GM21786 (cell line): ENCODE measurements at regions not wholly inside any gene's neighbourhood (a gene's known extent, or its start where the extent isn't known, plus 50 kb on each side); places are given as distances from the start of the nearest gene placed in this dataset.

Experiments used
- ATAC-seq: cut with Tn5 transposase; IDR thresholded peaks from one replicate; pipeline ENCODE4 v1.9.1; 2021; ENCODE audit not compliant: unreplicated experiment

- ATAC-seq: no peak
These were observed 316.8 kb downstream of the VPS13C start for GRCh38 chr15:61743345-61743909.

GRCh38 chr15:61742591-61742990, 317.7 kb downstream of the VPS13C start:
- no peak for ATAC-seq

DNA sequence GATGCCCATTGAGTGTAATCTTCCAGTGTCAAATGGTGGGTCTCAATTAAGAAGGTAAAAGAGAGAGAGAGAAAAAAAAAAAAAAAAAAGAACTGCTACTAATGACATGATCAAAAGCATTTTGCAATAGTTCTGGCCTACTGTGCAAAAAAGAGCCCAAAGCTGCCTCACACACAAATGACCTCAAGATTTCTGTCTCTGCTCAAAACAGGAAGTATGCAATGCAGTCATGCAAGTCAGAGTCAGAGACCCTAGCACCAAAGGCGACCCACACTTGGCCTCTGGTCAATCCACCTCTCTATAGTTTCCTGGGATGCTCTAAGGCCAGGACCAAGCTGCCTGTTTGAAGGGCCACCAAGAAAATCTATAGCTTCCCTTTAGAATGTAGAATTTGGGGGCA, 323.5 kb downstream of the VPS13C start:
- ATAC-seq: no peak

GRCh38 chr15:61731099-61731498, 329.1 kb downstream of the VPS13C start:
- ATAC-seq: no peak

GRCh38 chr15:61729646-61730045, 330.6 kb downstream of the VPS13C start:
- ATAC-seq: no peak

DNA sequence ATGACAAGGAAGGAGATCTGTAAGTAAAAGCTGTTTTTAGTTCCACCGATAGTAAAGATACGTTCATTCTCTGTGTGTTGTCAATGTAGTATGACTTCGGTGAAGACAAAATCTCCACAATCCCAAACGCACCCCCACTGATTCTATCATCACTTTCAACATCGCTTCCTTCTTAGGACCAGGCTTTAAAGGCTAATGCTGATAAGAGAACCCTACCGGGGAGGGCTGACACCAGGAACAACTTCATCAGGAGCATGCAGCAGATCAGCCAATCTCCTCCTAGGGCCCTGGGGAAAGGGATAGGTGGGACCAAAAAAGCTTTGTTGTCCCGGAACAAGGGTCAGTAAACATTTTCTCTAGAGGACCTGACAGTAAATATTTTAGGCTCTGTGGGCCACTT, 334.1 kb downstream of the VPS13C start:
- no peak for ATAC-seq

DNA sequence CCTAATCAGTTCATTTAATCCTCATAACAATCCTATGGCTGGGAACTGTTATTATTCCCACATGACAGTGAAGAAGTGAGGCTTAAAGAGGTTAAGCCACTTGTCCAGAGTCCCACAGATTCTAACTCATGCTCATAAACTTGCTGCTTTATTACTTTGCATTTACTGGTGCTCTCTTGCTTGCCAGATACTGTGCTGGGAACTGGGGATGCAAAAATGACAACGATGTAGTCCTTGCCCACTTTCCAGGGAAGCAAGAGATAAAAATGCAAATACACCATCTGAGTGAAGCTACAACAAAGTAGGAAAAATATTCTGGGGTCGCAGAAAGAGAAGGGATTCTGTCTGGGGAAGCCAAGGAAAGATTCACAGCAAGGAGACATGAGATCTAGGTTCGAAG, 335.0 kb downstream of the VPS13C start:
- no peak for ATAC-seq

- no peak for ATAC-seq
These were observed 335.9 kb downstream of the VPS13C start for GRCh38 chr15:61724251-61724939.

DNA sequence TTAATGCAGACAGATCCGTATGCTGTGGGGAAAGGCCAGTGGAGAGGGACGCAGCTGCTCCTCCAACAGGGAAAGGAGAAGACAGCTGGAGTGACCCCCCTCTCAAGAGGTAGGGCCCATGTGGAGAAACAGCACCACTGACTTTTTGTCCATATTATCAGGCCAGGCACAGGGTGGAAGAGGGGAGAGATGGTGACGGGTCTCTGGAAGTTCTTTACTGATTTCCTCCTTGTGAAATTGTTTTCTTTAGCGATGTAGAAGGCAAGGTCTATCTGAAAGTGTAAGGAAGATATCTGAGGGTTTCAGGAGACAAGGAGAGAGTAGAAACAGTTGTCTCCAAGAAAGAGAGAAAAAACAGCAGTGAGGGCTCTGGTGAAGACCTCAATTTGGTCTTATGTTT, 338.8 kb downstream of the VPS13C start:
- ATAC-seq: no peak

GRCh38 chr15:61720197-61720704, 340.0 kb downstream of the VPS13C start:
- no peak for ATAC-seq

GRCh38 chr15:61715082-61715481, 345.2 kb downstream of the VPS13C start:
- no peak for ATAC-seq

GRCh38 chr15:61712129-61712759, 348.0 kb downstream of the VPS13C start:
- ATAC-seq: no peak

- ATAC-seq: no peak
These were observed 357.8 kb downstream of the VPS13C start for GRCh38 chr15:61702224-61703020.

DNA sequence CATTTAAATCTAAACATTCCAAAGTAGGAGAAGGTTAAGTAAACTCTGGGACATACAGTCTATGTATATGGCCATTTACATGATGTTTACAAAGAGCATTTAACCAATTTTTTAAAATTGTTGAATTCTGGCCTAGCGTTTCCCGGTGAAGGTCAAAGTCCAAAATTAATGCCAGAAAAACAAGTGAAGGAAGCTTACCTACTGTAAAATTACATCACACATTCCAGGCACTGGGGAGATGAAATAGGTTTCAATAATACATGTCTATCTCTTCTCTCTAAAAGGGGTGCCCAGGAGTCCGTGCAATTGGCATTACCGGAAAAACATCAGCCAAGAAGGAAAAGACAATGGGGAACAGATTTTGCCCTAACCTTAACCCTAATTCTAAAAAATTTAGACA, 358.8 kb downstream of the VPS13C start:
- no peak for ATAC-seq

DNA sequence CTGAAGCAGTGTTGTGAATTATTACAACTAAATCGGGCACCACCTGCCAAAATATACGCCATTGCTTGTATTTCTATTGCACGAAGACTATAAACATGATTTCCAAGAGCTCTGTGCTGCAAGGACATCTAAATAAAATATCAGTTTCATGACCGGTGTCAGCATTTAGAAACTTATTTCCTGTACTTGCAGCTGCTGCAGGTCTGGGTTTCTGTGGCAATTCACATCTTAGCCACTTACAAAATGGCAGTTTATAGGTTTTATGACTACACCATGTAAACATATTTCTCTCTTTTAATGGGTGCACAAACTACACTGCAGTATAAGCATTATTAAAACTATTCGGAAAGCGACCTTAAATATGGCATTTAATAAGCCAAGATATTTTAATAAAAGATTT, 359.4 kb downstream of the VPS13C start:
- ATAC-seq: no peak

DNA sequence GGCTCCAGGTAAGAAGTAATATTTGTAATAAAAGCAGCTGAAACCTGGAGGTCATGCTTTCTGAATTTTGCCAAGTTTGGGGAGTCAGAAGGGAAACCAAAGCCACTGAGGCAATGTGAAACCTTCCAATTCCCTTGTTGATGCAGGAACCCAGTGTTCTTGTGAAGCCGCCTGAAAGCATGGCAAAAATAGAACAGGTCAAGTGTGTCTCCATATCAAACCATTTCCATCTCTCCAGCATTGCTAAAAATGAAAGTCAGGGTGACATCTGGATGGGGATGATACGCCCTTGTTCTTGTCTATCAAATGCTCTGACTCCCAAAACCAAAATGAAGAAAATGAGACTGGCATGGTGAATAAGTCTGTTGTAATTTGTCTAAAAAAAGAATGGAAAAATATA, 362.5 kb downstream of the VPS13C start:
- no peak for ATAC-seq

DNA sequence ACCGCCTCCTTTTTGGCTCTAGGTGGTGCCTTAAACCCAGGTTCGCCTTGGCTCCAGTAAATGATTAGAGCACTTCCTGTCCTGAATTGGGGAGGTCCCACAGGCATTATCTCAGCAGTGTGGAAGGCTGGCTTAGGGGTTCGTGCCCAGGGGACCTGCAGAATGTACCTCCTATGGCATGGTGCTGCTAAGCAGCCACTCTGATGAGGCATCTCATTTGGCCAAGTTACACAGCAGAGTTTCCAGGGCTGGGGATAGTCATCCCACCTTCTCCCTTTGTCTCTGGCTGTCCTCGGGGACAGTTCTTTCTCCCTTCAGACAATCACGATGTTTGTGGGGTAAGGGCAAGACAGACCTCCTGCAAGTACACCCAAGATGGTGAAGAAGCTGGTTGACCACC, 371.2 kb downstream of the VPS13C start:
- no peak for ATAC-seq

- ATAC-seq: no peak
These were observed 372.6 kb downstream of the VPS13C start for GRCh38 chr15:61687651-61688050.

- no peak for ATAC-seq
These were observed 373.1 kb downstream of the VPS13C start for GRCh38 chr15:61687124-61687523.

DNA sequence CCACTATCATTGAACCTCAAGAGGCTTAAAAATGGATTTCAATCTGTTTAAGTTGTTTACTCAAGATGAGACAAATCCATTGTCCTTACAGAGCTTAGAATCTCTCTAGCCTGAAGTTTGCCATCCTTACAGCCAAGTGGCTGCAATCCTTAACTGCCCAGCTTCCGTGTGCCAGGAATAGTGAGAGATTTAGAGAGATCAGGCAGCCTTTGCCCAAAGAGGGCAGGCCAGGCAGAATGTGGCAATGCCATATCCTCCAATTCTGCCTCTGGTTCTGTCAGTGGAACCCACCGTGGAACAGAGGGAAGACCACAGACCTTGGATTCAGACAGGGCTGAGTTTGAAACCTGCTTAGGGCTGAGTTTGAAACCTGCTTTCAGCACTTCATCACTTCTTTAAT, 374.3 kb downstream of the VPS13C start:
- ATAC-seq: no peak

DNA sequence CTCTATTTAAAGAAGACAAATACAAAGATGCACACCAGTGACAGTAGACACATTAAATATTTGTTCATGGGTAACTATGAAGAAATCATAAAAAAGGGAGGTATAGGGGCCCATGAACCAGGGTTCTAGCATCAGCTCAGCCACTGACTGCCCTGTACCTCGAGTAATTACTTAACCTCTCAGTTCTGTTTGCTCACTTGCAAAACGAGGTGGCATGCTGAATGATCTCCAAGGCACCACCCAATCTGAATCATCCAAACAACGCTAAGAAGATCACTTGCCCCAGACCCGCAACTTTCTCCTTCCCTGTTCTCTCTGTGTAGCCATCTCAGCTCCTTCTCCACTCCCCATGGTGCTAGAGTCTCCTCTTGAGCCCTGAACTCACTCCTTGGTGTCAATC, 374.7 kb downstream of the VPS13C start:
- ATAC-seq: no peak
